CD4-positive, alpha-beta T cell treated with Interleukin-1 beta for 1 hour (primary cell): ENCODE measurements at regions not wholly inside any gene's neighbourhood (a gene's known extent, or its start where the extent isn't known, plus 50 kb on each side); places are given as distances from the start of the nearest gene placed in this dataset.
"Not testable (repeated sequence)": the region's sequence is repeated elsewhere in the genome, so short reads cannot be mapped to it uniquely, and the experiment has no call there.

Experiments used
- DNase-seq, 2 donors: peaks; one replicate each; pipeline ENCODE4 v3.0.0-alpha.2; 2020 to 2022

DNA sequence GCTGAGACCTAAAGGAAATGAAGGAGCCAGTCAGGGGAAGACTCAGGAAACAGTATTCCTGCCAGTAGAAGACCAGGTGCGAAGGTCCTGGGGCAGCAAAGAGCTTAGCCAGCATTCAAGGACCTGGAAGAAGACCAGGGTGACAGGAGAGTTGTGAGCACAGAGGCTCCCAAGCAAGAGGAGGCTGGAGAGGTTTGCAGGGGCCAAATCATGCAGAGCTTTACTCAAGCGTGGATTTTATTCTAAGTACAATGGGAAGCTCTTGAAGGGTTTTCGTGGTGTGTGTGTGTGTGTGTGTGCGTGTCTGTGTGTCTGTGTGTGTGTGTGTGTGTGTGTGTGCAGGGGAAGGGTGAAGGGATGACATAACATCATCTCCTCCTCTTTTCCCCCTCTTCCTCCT, 200.7 kb upstream of the IRF2BP2 start:
- not testable (repeated sequence) for DNase-seq

DNA sequence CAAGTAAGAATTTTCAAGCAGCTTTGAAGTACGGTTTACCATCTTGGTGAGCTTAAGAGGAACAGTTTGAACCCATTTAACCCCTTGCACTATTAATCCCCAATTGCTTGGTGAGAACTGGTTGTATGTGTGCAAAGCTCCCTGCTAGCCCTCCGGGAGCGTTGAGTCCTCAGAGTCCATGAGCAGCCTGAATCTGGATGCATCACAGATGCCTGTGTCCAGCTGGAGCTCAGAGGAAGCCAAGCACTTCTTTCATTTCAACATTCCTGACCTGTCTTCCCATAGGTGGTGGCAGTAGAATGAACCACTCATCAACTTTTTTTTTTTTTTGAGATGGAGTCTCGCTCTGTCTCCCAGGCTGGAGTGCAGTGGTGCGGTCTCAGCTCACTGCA, 199.9 kb upstream of the IRF2BP2 start:
- not testable (repeated sequence) for DNase-seq

DNA sequence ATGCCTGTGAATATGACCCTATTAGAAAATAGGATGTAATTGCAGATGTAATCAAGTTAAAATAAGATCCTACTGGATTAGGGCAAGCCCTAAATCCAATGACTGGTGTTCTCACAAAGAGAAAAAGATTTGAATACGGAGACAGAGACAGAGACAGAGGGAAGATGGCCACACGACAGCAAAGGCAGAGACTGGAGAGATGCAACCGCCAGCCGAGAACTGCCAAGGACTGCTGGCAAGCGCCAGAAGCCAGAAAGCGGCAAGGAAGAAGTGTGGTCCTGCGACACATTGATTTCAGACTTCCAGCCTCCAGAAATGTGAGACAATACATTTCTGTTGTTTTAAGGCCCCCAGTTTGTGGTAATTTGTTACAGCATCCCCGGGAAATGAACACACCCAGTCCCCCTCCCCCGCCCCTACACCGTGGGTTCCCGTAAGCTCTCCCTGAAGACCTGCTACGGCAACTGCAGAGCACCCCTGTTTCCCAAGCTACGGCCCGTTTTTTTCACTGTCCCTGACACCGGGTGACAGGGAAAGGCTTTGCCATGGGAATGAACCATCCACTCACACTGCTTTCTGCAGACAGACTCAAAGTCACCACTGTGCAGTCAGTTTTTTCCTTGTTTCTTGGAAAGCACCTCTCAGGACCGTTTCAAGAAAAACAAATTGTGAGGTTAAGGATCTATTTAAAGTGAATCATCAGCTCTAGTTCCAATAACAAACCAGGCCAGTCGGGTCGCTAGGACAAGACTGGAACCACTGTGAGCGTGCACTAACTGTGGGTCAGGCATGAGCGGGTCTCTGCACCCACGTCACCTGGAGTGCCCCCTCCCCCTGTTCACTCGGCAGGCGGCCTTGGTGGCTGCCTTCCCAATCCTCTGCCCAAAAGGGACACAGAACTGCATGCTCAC, 199.2 kb upstream of the IRF2BP2 start:
- DNase-seq: not testable (repeated sequence)

DNA sequence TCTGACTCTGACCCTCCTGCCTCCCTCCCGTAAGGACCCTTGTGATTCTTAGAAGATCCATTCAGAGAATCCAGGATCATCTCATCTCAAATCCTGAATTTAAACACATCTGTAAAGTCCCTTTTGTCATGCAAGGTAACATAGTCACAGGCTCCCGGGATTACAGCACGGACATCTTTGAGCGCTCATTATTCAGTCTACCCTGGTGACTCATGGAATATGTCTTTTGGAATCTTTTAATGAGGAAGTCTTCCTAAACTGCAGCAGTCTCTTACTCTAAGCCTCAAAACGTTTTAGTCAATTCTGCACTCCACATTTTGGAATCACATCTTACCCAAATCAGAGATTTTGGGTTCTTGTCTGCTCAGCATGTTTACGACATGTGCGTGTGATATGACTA, 198.5 kb upstream of the IRF2BP2 start:
- DNase-seq: not testable (repeated sequence)

DNA sequence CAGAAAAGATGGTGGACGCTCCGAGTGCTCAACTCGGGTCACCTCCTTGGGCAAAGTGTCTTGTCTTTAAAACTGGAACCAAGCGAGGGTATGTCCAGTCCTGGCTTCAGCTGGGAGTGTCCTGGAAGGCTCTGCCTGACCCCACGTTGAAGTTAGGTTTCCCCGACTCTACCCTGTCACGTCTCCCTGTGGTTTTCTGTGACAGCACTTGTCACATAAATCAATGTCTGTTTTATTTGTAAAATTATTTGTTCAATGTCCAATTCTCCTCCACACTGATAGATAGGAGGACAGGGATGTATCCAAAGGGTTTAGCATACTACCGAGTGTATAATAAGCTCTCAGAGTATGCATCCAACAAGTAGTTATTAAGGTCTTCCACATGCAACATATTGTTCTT, 197.7 kb upstream of the IRF2BP2 start:
- DNase-seq: not testable (repeated sequence)

- DNase-seq: not testable (repeated sequence)
These were observed 192.6 kb upstream of the IRF2BP2 start for GRCh38 chr1:234802586-234802985.

GRCh38 chr1:234801636-234802035, 191.7 kb upstream of the IRF2BP2 start:
- DNase-seq: not testable (repeated sequence)

GRCh38 chr1:234801147-234801546, 191.2 kb upstream of the IRF2BP2 start:
- not testable (repeated sequence) for DNase-seq

GRCh38 chr1:234800563-234800962, 190.6 kb upstream of the IRF2BP2 start:
- DNase-seq: not testable (repeated sequence)

DNA sequence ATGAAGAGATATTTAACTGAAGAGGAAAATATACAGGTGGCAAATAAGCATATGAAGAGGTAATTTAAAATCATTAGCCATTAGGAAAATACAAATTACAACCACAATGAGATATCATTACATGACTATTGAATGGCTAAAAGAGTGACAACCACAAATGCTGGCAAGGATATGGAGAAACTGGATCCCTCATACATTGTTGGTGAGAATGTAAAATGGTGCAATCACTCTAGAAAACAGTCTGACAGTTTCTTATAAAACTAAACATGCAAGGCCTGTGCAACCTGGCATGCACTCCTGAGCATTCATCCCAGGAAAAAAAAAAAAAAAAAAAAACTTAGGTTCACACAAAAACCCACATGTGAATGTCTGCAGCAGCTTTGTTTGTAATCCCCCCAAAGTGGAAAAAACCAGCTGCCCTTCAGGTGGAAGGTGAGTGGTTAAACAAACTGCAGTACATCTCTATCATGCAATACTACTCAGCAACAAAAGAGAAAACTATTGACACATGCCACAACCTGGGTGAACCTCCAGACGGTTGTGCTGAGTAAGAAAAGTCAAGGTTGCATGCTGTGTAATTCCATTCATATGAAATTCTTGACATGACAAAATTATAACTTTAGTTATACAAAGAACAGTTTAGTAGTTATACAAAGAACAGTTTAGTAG, 189.2 kb upstream of the IRF2BP2 start:
- not testable (repeated sequence) for DNase-seq

DNA sequence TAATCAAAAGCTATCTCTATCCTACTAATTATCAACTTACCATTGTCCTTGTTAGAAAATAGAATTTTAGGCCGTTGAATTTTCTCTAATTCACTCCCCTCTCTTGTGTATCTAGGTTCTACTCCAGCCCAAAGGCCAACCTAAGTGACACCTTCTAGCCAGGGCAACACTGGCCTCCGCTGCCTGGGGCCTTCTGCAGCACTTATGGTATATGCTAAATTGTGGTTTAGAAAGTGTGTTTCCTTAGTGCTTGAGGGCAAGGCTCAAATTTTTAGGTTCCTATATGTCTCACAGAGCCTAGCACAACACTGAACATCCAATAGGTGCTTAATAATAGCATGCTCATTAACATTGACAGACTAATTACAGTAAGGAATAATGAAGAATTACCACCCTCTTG, 187.2 kb upstream of the IRF2BP2 start:
- DNase-seq: not testable (repeated sequence)

- not testable (repeated sequence) for DNase-seq
These were observed 186.4 kb upstream of the IRF2BP2 start for GRCh38 chr1:234796438-234796792.

DNA sequence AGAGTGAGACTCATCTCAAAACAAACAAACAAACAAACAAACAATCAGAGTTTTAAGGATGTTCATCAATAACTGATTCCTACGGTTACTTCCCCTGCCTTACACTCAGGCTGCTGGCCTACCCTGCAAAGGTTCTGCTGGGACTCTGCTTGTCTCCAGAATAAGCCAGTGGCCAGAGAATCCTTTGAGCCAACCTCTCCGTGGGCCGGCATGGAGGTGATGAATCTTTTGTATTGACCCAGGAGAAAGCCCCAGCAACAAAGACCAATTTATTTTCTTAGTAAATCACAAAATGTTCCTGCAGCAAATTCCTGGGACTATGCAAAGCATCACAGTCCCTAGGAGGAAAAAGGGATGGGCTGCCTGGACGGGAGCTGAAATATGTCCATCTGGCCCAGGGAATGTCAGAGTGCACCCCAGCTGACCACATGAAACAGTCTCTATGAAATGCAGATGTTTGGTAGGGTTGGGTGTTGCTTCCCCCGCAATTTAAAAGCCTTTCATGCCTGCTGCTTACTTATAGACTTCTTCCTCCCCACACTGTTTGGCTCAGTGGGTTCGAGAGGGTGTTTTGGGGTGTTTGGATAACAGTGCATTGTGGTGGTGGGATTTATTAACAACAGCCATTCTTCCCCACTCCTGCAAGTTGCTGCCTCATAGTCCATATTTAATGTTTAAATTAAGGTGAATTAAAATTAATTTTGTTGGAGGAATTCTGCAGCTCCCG, 185.9 kb upstream of the IRF2BP2 start:
- not testable (repeated sequence) for DNase-seq

GRCh38 chr1:234795007-234795406, 185.0 kb upstream of the IRF2BP2 start:
- DNase-seq: not testable (repeated sequence)

DNA sequence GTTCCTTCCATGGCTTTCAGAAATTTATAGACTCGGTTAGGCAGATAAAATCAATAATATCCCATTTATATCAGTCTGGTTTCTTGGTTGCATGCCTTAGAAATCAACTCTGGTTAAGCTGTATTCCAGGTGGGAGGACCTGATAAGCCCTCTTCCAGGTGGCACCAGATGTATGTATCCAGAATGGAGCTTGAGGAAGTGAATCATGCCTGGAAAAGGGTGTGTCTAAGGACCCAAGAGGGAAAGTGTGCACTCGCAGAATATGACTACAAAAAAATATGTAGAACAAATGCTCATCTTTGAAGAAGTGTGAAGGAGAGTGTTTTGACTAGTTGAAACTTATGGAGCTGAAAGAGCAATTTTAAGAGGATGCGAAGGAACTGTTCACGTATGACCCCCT, 184.5 kb upstream of the IRF2BP2 start:
- not testable (repeated sequence) for DNase-seq

DNA sequence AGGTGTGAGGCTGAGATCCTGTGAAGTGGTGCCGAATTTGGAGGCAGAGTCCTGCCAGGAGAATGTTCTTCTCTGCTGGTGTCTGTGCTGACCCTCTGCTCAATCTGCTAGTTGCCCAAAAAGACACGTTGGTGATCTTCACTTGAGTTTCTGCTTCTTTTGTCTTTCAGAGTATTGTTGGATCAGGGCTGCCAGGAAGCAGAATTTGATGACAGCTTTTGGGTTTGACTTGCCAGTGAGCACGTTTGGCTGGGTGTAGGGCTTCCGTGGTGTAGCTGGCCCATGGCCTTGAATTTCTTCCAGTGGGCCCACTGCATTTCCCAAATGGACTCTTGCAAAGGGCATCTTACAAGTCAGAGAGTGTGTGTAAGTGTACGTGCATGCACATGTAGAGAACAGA, 183.9 kb upstream of the IRF2BP2 start:
- DNase-seq: not testable (repeated sequence)

DNA sequence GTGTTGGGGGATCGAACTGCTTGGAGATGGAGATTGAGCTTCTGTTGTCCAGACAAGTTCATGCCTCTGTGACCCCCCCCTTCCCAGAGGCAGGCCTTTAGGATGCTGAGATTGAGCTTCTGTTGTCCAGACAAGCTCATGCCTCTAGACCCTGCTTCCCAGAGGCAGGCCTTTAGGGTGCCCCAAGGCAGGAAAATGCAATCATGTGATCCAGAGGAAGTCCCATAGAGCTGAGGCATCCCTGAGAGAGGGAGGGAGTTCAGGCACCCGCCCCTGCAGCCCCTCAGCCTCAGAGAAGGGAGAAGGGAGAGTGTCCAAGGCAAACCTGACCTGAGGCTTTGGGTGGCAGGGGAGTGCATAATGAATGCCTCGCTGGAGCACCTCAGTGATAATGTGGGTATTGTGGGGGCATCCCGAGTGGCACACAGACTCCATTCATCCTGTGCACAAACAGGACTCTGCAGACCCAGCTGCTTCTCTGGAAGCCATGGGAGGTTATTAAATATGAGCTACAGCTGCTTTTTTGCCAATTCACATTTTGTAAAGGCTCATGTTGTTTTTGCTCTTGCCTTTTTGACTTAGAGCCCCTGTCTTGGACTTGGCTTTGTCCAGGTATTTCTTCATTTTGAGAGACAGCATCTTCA, 182.4 kb upstream of the IRF2BP2 start:
- DNase-seq: not testable (repeated sequence)

DNA sequence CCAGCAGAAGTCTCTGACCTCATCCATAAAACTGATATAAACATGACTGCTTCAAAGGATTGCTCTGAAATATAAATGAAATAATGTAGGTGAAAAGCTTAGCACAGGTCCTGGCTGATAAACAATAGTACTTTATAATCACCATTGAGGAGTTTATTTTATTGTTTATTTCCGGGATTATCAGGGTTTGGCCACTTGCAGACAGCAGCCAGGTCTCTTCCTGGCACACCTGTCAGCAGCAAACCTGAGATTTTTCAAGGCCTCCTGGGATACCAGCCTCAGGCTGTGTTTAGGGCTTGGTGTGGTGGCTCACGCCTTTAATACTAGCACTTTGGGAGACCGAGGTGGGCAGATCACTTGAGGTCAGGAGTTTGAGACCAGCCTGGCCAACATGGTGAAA, 181.6 kb upstream of the IRF2BP2 start:
- DNase-seq: not testable (repeated sequence)

- not testable (repeated sequence) for DNase-seq
These were observed 180.4 kb upstream of the IRF2BP2 start for GRCh38 chr1:234790333-234790732.

DNA sequence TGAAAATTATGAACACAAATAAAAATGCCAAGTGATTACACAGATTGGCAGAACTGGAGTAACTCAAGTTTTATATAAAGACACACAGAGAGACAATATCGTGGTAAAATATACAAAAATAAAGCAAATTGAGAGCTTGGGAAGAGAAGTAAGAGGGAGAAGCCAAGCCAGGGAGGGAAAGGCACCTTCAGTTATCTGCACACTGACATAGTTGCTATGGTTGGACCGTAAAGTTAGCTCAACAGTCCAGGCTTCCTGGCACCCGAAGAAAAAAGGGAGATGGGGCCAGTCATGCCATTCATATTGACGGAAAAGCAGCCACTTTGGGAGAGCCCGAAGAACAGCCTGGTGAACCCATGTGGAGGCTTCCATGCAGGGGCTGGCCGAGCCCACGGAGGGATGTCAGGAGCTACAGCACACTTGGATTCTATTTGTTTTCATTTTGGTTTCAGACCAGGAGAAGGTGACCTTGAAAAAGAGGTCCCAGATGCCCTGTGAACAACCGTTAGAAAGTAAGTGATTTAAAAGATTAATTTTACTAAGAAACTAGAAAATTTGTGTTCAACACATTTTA, 177.1 kb upstream of the IRF2BP2 start:
- DNase-seq: not testable (repeated sequence)

DNA sequence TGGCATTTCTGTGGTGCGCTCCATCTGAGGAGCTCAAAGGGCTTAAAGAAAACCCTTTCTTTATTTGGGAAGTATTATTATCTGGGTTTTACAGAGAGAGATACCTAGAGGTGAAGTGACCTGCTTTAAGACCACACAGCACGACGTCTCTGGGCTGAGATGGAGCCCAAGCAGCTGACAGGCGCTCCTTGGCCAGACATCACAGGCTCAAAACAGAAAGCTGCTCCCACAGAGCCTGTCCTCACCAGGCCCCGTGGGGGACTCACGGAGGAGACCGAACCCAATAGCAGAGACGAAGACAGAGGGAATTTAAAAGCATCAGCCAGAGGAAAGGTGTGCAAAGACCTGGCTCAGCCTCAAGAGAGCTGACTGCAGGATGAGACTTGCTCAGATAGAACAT, 175.9 kb upstream of the IRF2BP2 start:
- DNase-seq: not testable (repeated sequence)

DNA sequence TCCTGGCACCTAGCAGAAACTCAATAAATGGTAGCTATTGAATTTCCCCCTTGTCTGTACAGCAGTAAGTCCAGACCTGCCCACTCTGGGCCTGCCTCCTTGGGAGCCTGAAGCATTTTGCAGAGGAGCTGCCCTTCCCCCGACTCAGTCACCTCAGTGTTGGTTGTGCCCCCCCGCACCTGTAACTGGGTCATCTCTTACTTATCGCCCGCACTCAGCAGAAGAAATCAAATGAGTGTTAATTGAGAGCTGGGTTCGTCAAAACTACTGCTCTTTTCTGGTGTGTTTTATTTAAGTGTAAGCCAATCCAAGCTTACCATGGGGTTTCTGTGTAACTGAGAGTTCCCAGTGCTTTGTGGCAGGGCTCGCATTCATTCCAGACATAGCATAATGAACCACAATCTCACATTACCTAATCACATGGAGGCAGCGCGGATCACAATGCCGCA, 175.5 kb upstream of the IRF2BP2 start:
- DNase-seq: not testable (repeated sequence)
